ENCODE measurements at regions not wholly inside any gene's neighbourhood (a gene's known extent, or its start where the extent isn't known, plus 50 kb on each side); places are given as distances from the start of the nearest gene placed in this dataset.

DNA sequence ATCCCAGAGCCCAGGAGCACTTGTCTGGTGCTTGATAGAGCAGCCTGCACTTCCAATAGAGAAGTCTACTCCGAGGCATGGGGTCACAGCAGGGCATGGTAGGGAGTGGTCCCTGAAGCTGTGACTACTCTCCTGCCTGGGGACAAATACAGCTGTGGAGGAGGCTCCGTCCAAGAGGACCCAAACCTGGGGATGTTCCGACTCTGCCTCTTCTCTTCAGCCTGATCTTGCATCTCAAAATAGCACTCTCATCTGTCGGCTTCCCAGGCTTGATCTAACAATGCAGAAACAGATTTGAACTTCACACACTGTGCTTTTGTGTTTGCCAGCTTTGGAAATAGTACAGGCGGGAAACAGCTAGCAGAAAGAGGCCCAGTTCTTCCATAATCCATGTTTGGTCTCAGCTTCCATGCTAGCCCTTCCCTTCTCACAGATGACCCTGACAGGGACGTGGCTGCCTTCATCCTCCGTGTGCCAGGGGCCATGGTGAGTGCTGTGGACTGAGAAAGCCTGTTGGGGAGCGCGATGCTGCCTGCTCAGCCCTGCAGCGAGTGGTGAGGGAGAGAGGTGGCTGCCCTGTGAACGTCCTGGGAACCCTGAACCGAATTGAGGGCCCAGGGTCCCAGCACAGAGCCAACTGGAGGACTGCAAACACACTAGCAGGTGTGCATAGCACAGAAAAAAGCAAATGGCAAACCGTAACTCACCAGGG lies 150.3 kb upstream of the GPR12 start:
- H3K9me3 Mint-ChIP-seq, result no peaks in the 10 kb centered on the region
- peaks cover 46% of the 10 kb centered on the region for H3K27me3 Mint-ChIP-seq
- no peak overlapping the region for H3K4me3 Mint-ChIP-seq
- H3K36me3 Mint-ChIP-seq, result no peaks in the 10 kb centered on the region
- ATAC-seq, result no peak
- H3K27ac Mint-ChIP-seq, result no peak overlapping the region
- H3K4me1 Mint-ChIP-seq, result peaks cover 5% of the 10 kb centered on the region

- H3K36me3 Mint-ChIP-seq, result no peaks in the 10 kb centered on the region
- no peaks in the 10 kb centered on the region for H3K9me3 Mint-ChIP-seq
- peaks cover 46% of the 10 kb centered on the region for H3K27me3 Mint-ChIP-seq
- H3K4me1 Mint-ChIP-seq, result peaks cover under 1% of the 10 kb centered on the region
- ATAC-seq, result no peak
- no peak overlapping the region for H3K4me3 Mint-ChIP-seq
- no peak overlapping the region for H3K27ac Mint-ChIP-seq
Measured at GRCh38 chr13:26909477-26909876, 148.9 kb upstream of the GPR12 start.

- no peak for ATAC-seq
- Mint-ChIP-seq H3K27me3 (peaks cover 56% of the 10 kb centered on the region), H3K9me3 (peaks cover 6% of the 10 kb centered on the region), H3K4me1 (no peaks in the 10 kb centered on the region), H3K27ac (no peak overlapping the region), H3K36me3 (no peaks in the 10 kb centered on the region), H3K4me3 (no peak overlapping the region)
Measured at GRCh38 chr13:26908126-26908525, 147.5 kb upstream of the GPR12 start.

DNA sequence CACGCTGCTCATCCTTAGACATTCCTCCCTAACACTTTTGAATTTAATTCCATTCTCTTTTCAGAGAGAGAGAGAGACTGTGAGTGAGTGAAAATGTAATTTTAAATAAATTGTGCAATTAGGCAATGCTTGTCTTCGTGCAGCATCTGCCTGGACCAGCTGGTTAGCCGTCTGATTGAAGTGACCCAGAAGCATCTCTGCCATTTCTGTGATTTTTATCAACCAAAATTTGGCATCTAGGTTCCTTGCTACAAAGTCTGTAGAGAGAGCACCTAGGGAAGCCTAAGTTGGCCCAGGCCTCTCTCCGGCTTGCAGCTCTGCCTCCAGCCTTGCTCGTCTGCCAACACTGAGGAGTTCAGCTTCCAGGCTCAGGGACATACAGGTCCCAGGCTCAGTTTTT lies 138.6 kb upstream of the GPR12 start:
- H3K27ac Mint-ChIP-seq, result no peak overlapping the region
- no peak overlapping the region for H3K4me3 Mint-ChIP-seq
- H3K27me3 Mint-ChIP-seq, result peaks cover 86% of the 10 kb centered on the region
- H3K4me1 Mint-ChIP-seq, result peaks cover 9% of the 10 kb centered on the region
- ATAC-seq, result no peak
- H3K36me3 Mint-ChIP-seq, result no peaks in the 10 kb centered on the region
- H3K9me3 Mint-ChIP-seq, result peaks cover 6% of the 10 kb centered on the region

DNA sequence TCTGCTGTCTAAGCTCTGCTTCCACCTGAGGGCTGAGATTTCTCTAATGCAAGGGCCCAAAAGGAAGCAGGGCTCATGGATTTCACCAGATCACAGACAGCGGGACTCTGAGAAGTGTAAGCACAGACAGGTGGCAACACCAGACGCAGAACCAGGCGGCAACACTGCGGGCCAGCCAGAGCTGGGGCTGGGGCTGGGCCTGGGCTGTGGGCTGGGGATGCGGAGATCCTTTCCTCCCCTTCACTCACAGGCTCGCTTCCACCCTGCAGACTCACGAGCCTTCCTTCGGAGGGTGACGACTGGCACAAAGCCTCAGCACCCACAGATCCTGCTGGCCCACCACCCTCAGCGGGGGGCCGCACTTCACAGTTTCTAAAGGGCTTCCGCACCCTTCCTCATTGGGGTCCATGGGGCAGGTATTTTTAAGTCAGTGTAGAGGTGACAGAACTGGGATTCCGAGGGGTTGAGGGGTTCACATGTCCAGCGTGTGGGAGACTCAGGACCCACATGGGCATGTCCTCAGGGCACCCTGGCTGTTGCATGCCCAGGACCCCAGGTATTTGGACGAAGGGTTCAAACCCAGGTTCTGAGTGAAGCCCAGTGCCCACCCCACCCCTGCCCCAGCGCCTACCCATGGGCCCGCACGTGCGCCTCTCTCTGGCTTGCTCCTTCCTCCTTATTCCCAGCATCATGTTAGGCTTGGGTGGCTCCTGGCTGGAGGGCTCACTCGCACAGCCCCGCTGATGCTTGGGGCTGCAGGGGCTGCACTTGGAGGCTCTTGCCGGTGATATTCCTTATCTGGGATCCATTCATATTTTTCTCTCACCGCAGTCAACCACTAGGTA lies 137.3 kb upstream of the GPR12 start:
- Mint-ChIP-seq H3K4me1 (peaks cover 9% of the 10 kb centered on the region), H3K9me3 (no peaks in the 10 kb centered on the region), H3K27ac (no peak overlapping the region), H3K27me3 (peaks cover 81% of the 10 kb centered on the region), H3K4me3 (no peak overlapping the region), H3K36me3 (no peaks in the 10 kb centered on the region)
- peak; percentile 21 for ATAC-seq

GRCh38 chr13:26896986-26897668 lies 136.5 kb upstream of the GPR12 start:
- H3K9me3 Mint-ChIP-seq, result no peaks in the 10 kb centered on the region
- no peak for ATAC-seq

GRCh38 chr13:26895808-26896466 lies 135.4 kb upstream of the GPR12 start:
- Mint-ChIP-seq H3K27me3 (peaks cover 80% of the 10 kb centered on the region), H3K36me3 (no peaks in the 10 kb centered on the region), H3K9me3 (no peaks in the 10 kb centered on the region), H3K4me1 (no peaks in the 10 kb centered on the region), H3K4me3 (no peak overlapping the region), H3K27ac (no peak overlapping the region)
- ATAC-seq, result no peak

More at GRCh38 chr13:26896986-26897668, 136.5 kb upstream of the GPR12 start:
- H3K36me3 Mint-ChIP-seq, result no peaks in the 10 kb centered on the region
- H3K4me1 Mint-ChIP-seq, result peaks cover 2% of the 10 kb centered on the region
- H3K27me3 Mint-ChIP-seq, result peaks cover 79% of the 10 kb centered on the region
- no peak overlapping the region for H3K4me3 Mint-ChIP-seq
- no peak overlapping the region for H3K27ac Mint-ChIP-seq

GRCh38 chr13:26895081-26895807 lies 134.7 kb upstream of the GPR12 start:
- no peaks in the 10 kb centered on the region for H3K9me3 Mint-ChIP-seq
- H3K27me3 Mint-ChIP-seq, result peaks cover 78% of the 10 kb centered on the region
- no peaks in the 10 kb centered on the region for H3K36me3 Mint-ChIP-seq
- ATAC-seq, result no peak
- H3K27ac Mint-ChIP-seq, result no peak overlapping the region
- no peaks in the 10 kb centered on the region for H3K4me1 Mint-ChIP-seq
- no peak overlapping the region for H3K4me3 Mint-ChIP-seq

- H3K9me3 Mint-ChIP-seq, result peaks cover 3% of the 10 kb centered on the region
- no peaks in the 10 kb centered on the region for H3K36me3 Mint-ChIP-seq
- H3K27ac Mint-ChIP-seq, result no peak overlapping the region
- no peak for ATAC-seq
- H3K27me3 Mint-ChIP-seq, result peaks cover 16% of the 10 kb centered on the region
- no peaks in the 10 kb centered on the region for H3K4me1 Mint-ChIP-seq
- H3K4me3 Mint-ChIP-seq, result no peak overlapping the region
Measured at GRCh38 chr13:26888632-26889031, 128.0 kb upstream of the GPR12 start.

DNA sequence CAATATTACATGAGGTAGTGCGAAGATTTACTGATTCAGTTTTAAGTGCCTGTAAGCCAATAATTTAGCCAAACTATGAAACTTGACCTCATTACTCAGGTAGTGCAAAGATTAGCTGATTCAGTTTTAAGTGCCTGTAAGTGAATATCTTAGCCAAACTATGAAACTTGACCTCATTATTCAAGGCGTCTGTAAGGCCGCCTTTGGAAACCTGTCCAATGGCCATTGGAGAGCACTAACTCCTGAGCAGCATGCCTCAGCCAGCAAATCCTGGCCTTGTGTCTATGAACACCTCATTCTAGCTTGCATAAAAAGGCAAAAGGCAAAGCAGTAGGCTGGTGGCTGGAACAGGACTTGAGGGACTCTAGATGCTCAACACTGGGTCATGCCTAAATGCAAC lies 127.0 kb upstream of the GPR12 start:
- peaks cover 3% of the 10 kb centered on the region for H3K9me3 Mint-ChIP-seq
- no peak for ATAC-seq
- H3K4me3 Mint-ChIP-seq, result no peak overlapping the region
- no peaks in the 10 kb centered on the region for H3K4me1 Mint-ChIP-seq
- H3K36me3 Mint-ChIP-seq, result no peaks in the 10 kb centered on the region
- peaks cover 13% of the 10 kb centered on the region for H3K27me3 Mint-ChIP-seq
- no peak overlapping the region for H3K27ac Mint-ChIP-seq

- H3K27ac Mint-ChIP-seq, result no peak overlapping the region
- H3K4me1 Mint-ChIP-seq, result no peaks in the 10 kb centered on the region
- no peaks in the 10 kb centered on the region for H3K36me3 Mint-ChIP-seq
- peaks cover 6% of the 10 kb centered on the region for H3K27me3 Mint-ChIP-seq
- no peak overlapping the region for H3K4me3 Mint-ChIP-seq
- peaks cover 3% of the 10 kb centered on the region for H3K9me3 Mint-ChIP-seq
- no peak for ATAC-seq
Measured at GRCh38 chr13:26883613-26884257, 123.1 kb upstream of the GPR12 start.

GRCh38 chr13:26882731-26883130 lies 122.1 kb upstream of the GPR12 start:
- Mint-ChIP-seq H3K27ac (no peak overlapping the region), H3K36me3 (no peaks in the 10 kb centered on the region), H3K4me1 (no peaks in the 10 kb centered on the region), H3K9me3 (peaks cover 6% of the 10 kb centered on the region), H3K27me3 (peaks cover 16% of the 10 kb centered on the region), H3K4me3 (no peak overlapping the region)
- peak; percentile 21 for ATAC-seq

- Mint-ChIP-seq H3K9me3 (peaks cover 10% of the 10 kb centered on the region), H3K4me1 (no peaks in the 10 kb centered on the region), H3K36me3 (no peaks in the 10 kb centered on the region), H3K4me3 (no peak overlapping the region), H3K27me3 (peaks cover 27% of the 10 kb centered on the region), H3K27ac (no peak overlapping the region)
- ATAC-seq, result no peak
Measured at GRCh38 chr13:26881154-26881553, 120.6 kb upstream of the GPR12 start.

- ATAC-seq, result no peak
- Mint-ChIP-seq H3K27me3 (peaks cover 30% of the 10 kb centered on the region), H3K9me3 (peaks cover 13% of the 10 kb centered on the region), H3K4me3 (no peak overlapping the region), H3K27ac (no peak overlapping the region), H3K4me1 (no peaks in the 10 kb centered on the region), H3K36me3 (no peaks in the 10 kb centered on the region)
Measured at GRCh38 chr13:26880735-26881134, 120.1 kb upstream of the GPR12 start.

Measured in stimulated activated memory B cell treated with anti-CD40 and anti-IgM and Interleukin-4, amounts not matched to agents 10 μg/mL and 1 μg/mL and 100 μg/mL, for 72 hours (primary cell).